GM21390 (cell line): ENCODE measurements at regions not wholly inside any gene's neighbourhood (a gene's known extent, or its start where the extent isn't known, plus 50 kb on each side); places are given as distances from the start of the nearest gene placed in this dataset.

Experiments
- ATAC-seq: cut with Tn5 transposase; IDR thresholded peaks from one replicate; pipeline ENCODE4 v1.9.1; 2021; ENCODE audit not compliant: unreplicated experiment

DNA sequence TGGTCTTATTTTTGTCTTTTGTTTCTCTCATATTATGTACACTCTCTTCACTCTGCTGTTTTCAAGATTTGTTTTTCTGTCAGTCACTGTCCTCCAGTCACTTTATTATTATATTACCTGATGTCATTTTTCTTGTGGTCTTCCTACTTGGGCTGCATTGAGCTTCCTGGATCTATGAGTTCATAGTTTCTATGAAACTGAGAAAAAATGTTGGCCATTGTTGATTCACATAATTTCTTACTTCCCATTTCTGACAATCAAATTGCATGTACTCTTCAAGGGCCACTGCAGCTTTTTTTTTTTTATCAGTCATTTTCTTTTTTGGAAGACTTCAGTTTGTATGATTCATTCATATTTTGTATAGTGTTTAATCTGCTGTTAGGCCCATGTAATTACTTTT, 1180.6 kb upstream of the GBE1 start:
- ATAC-seq: no peak

DNA sequence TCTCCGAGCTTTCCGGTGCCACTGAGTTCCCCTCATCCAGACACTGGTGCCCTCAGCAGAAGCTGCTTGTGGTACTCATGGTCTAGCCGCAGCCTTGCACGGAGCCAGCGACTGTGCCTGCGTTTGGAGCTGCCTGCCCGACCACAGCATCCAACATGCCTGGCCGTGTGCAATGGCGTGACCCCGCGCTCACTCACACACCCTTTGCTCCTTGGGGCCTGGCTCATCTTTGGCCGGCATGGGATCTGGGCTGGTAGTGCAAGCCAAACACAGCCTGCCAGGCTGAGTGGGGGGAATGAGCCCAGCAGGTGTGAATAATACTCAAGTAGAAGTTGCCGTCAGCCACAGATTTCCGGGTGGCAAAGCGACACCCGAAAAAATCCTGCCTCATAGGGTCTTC, 1178.7 kb upstream of the GBE1 start:
- ATAC-seq: no peak

DNA sequence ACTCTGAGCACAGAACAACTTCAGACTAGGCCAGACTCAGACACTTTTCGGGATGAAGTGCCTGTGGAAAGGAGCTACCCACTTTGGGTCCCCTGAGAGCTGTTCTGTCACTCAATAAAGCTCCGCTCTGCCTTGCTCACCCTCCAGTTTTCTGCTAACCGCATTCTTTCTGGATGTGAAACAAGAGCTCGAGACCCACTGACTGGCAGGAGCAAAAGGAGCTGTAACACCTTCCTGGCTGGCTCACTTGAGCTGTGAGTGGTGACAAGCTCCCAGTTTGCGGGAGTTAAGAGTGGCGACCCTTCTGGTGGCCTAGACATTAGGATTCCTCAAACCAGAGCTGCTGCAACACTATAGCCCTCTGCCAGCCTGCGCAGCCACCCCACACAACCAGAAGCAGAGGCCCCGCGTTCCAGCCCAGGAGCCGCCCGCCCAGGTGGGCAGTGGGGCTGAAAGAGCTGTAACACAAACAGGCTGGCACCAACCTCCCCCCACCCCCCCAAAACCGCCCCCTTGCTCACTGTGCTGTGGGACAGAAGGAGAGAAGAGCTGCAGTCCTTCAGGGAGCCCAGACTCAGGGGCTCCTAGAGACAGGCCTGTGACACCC, 1178.1 kb upstream of the GBE1 start:
- no peak for ATAC-seq

DNA sequence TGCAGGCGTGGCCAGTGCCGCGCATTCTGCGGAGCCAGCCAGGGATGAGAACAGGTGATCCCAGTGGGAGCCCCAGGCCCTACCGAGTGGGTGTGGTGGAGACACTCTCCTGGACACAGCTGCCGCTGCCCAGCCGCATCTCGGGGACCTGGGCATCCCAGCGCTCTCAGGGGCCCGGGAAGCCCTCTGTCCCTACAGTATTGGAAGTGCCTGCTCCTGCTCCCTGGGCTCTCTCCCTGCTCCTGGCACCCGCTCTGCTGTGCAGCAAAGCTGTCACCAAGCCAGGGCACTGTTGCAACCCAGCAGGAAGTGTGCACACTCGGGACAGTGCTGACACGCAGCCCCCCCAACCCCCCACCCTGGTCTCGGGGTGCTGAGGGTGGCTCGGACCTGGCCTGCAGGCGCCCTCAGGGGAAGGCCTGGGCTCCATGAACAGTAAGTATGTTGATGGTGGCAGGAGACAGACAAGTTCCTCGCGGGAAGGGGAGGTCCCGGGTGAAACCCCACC, 1177.4 kb upstream of the GBE1 start:
- no peak for ATAC-seq

GRCh38 chr3:82927309-82928253, 1166.1 kb upstream of the GBE1 start:
- no peak for ATAC-seq

- no peak for ATAC-seq
Measured at GRCh38 chr3:82891028-82891427, 1129.6 kb upstream of the GBE1 start.

- no peak for ATAC-seq
Measured at GRCh38 chr3:82883072-82883471, 1121.6 kb upstream of the GBE1 start.

GRCh38 chr3:82875401-82875800, 1114.0 kb upstream of the GBE1 start:
- ATAC-seq: no peak

DNA sequence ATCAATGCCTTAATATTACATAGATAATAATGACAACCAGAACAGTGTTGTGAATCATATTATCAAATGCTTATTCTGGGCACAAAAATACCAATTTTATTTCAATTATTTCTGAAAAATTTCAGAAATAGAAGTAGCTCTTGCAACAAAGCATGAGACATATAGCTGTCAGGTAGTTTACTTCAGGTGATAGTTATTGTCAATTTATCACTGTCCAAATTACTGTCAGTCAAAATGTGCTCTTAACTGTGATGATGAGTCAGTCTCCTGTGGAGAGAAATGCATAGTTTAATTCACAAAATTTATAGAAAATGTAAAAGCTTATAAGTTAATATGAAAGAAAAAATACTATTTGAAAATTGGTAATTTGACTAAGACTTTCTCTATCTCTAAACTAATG, 1078.4 kb upstream of the GBE1 start:
- ATAC-seq: no peak

DNA sequence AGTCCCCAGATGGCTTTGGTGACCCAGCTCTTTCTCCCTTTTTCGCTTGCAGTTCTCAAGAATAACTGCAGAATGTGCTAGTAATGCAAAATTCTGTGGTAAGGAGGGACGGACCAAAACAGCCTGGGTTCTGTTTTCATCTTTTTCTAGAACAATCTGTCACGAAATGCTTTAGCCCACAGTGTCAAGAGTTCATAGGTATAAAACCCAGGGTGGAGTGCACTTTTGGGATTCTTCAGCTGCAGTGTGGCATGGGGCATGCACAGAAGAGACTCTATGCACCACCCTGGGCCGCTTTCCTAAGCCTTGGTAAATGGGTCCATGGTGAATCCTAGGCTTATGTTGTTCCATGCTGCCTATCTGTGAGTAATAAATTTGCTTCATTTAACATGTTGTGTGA, 1072.7 kb upstream of the GBE1 start:
- no peak for ATAC-seq

DNA sequence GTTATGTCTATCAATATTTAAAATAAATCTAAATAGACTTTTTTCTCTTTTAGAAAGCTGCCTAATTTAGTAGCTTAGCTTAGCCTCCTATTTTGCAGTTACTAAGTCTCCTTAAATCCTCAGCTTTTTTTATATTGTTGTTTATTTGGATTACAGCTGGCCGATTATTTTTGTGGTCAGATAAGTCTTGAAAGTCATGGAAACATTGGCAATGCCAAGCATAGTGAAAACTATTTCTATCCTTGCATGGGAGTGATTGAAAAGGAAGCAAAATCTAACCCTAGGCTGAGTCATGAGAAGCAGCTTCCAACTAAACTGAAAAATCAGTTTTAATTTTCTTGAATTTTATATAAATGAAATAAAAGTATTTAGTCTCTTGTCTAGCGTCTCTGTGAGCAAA, 1063.0 kb upstream of the GBE1 start:
- ATAC-seq: no peak

DNA sequence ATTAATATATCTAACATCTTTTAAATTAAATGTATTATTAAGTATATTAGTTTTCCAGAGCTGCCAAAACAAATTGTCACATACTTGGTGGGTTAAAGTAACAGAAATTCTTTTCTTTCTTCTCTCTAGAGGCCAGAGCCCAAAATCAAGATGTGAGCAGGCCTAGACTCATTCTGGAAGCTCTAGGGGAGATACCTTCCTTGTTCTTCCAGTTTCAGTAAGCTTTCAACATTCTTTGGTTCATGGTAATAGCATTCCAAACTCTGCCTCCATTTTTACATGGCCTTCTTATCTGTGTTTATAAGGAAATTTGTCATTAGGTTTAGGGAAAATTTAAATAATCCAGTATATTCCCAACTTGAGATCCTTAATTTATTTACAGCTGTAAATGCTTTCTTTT, 1054.6 kb upstream of the GBE1 start:
- no peak for ATAC-seq

- no peak for ATAC-seq
Measured at GRCh38 chr3:82815417-82816058, 1054.1 kb upstream of the GBE1 start.

GRCh38 chr3:82814660-82815059, 1053.2 kb upstream of the GBE1 start:
- ATAC-seq: no peak

- no peak for ATAC-seq
Measured at GRCh38 chr3:82807781-82808180, 1046.3 kb upstream of the GBE1 start.

GRCh38 chr3:82802501-82802900, 1041.1 kb upstream of the GBE1 start:
- ATAC-seq: no peak

GRCh38 chr3:82800248-82800647, 1038.8 kb upstream of the GBE1 start:
- ATAC-seq: no peak

- ATAC-seq: no peak
Measured at GRCh38 chr3:82796765-82797164, 1035.3 kb upstream of the GBE1 start.

GRCh38 chr3:82791241-82791640, 1029.8 kb upstream of the GBE1 start:
- no peak for ATAC-seq

GRCh38 chr3:82790307-82791097, 1029.1 kb upstream of the GBE1 start:
- no peak for ATAC-seq

DNA sequence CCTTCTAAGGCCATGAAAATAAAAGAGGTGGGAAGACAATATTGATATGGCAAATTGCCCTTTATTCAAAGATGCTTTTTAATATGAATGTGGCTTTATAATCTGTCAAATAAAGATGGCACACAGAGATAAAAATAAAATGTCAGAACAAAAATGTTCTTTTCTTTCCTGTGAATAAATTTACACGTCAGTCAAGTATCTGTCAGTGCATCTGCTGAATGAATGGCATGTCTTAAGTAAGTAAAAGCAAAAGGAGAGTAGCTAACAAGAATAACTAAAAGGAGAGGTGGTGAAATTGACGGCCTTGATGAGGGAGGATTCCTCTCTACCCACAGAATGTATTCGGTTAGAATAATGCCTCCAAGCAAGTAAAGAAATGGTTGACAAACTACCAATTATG, 1021.7 kb upstream of the GBE1 start:
- ATAC-seq: no peak
